ENCODE measurements at regions not wholly inside any gene's neighbourhood (a gene's known extent, or its start where the extent isn't known, plus 50 kb on each side); places are given as distances from the start of the nearest gene placed in this dataset.

- Histone ChIP-seq H3K9ac (ENCODE audit: low read depth, low read length, poor library complexity) (no peak overlapping the region), H3K4me1 (ENCODE audit: control insufficient read depth in 2 of 2, insufficient read depth in 1 of 2, low read depth in 1 of 2, low read length in 2 of 2) (no peaks in the 10 kb centered on the region), H2AFZ (ENCODE audit: low read length) (no peak overlapping the region), H3K9me3 (replicated peaks in 1 of 2; ENCODE audit: control insufficient read depth in 2 of 2, insufficient read depth in 1 of 2, low read depth in 1 of 2, low read length in 2 of 2) (peaks cover 0 to 5% of the 10 kb centered on the region in 2 donors), H2BK120ac (ENCODE audit: low read depth, low read length) (no peak overlapping the region), H3K18ac (ENCODE audit: low read length) (no peak overlapping the region), H3K4me2 (ENCODE audit: insufficient read depth, low read length, poor library complexity, severe bottlenecking) (no peak overlapping the region), H3K27me3 (ENCODE audit: control insufficient read depth in 3 of 3, insufficient read depth in 3 of 3, low read depth in 1 of 3, low read length in 3 of 3) (no peaks in the 10 kb centered on the region), H2BK15ac (ENCODE audit: low read length) (no peak overlapping the region), H3K27ac (replicated peaks; ENCODE audit: low read length) (no peak overlapping the region), H2BK5ac (ENCODE audit: low read length) (no peak overlapping the region), H2AK5ac (ENCODE audit: low read depth, low read length) (no peak overlapping the region), H4K91ac (ENCODE audit: low read depth, low read length, poor library complexity) (no peak overlapping the region), H3K14ac (ENCODE audit: low read length) (no peak overlapping the region), H2BK12ac (ENCODE audit: low read length) (no peak overlapping the region), H3K79me1 (ENCODE audit: low read depth, low read length) (no peaks in the 10 kb centered on the region), H3K23ac (ENCODE audit: low read depth, low read length, poor library complexity) (no peak overlapping the region), H4K8ac (ENCODE audit: low read depth, low read length) (no peak overlapping the region), H3K4me3 (ENCODE audit: low read length in 2 of 2) (no peak overlapping the region), H3K36me3 (replicated peaks in 1 of 2; ENCODE audit: control insufficient read depth in 2 of 2, insufficient read depth in 2 of 2, low read length in 2 of 2) (no peaks in the 10 kb centered on the region), H3K4ac (ENCODE audit: low read length) (no peak overlapping the region)
- DNase-seq (ENCODE audit: low spot score) = no peak
- no CpG with 5 or more reads among the region's 2 CpGs for WGBS, 2 donors (ENCODE audit: extremely low coverage in 2 of 2, insufficient read length in 2 of 2, insufficient replicate concordance in 1 of 2)
Observed at GRCh38 chr10:58990693-58991092, 185.8 kb upstream of the PHYHIPL start.

GRCh38 chr10:58991856-58992255 is 184.6 kb upstream of the PHYHIPL start:
- Histone ChIP-seq H3K27me3 (ENCODE audit: control insufficient read depth in 3 of 3, insufficient read depth in 3 of 3, low read depth in 1 of 3, low read length in 3 of 3) (no peaks in the 10 kb centered on the region), H4K8ac (ENCODE audit: low read depth, low read length) (no peak overlapping the region), H3K4ac (ENCODE audit: low read length) (no peak overlapping the region), H2BK15ac (ENCODE audit: low read length) (no peak overlapping the region), H4K91ac (ENCODE audit: low read depth, low read length, poor library complexity) (no peak overlapping the region), H3K36me3 (replicated peaks in 1 of 2; ENCODE audit: control insufficient read depth in 2 of 2, insufficient read depth in 2 of 2, low read length in 2 of 2) (no peaks in the 10 kb centered on the region), H2BK12ac (ENCODE audit: low read length) (no peak overlapping the region), H3K23ac (ENCODE audit: low read depth, low read length, poor library complexity) (no peak overlapping the region), H3K27ac (replicated peaks; ENCODE audit: low read length) (no peak overlapping the region), H3K4me1 (ENCODE audit: control insufficient read depth in 2 of 2, insufficient read depth in 1 of 2, low read depth in 1 of 2, low read length in 2 of 2) (no peaks in the 10 kb centered on the region), H3K9ac (ENCODE audit: low read depth, low read length, poor library complexity) (no peak overlapping the region), H2BK5ac (ENCODE audit: low read length) (no peak overlapping the region), H2AK5ac (ENCODE audit: low read depth, low read length) (no peak overlapping the region), H3K79me1 (ENCODE audit: low read depth, low read length) (no peaks in the 10 kb centered on the region), H2AFZ (ENCODE audit: low read length) (no peak overlapping the region), H3K14ac (ENCODE audit: low read length) (no peak overlapping the region), H3K9me3 (replicated peaks in 1 of 2; ENCODE audit: control insufficient read depth in 2 of 2, insufficient read depth in 1 of 2, low read depth in 1 of 2, low read length in 2 of 2) (peaks cover 0 to 5% of the 10 kb centered on the region in 2 donors), H3K4me2 (ENCODE audit: insufficient read depth, low read length, poor library complexity, severe bottlenecking) (no peak overlapping the region), H2BK120ac (ENCODE audit: low read depth, low read length) (no peak overlapping the region), H3K18ac (ENCODE audit: low read length) (no peak overlapping the region), H3K4me3 (ENCODE audit: low read length in 2 of 2) (no peak overlapping the region)
- DNase-seq (ENCODE audit: low spot score) = no peak

DNA sequence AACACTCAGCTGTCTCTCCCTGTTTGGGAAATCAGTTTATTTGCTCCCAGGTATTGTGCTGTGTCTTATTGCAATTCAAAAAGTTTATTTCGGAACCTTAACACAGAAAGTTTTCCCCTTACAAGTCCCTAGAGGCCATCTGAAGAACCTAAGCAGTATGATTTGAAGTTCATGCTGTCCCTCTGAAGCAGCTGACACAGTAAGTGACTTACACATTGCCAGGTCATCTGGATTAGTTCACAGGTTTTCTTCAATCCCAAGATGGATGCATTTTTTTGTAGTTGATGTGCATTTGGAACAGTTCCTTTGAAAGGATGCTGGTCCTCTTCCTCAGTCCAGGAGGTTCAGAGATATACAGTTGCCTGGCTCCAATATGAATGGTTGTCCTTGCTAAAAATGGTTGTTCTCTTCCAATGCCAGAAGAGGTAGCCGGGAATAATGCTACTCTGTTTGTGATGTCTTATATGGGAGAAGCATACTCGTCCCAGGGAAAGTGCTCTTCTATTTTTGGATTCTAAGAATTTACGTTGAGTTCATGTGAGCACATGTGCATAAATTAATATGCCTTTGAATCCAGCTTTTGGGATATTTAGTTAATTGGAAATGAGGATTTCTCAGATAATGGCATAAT is 183.5 kb upstream of the PHYHIPL start:
- no peak overlapping the region for H2BK12ac ChIP-seq (ENCODE audit: low read length)
- H3K4me2 ChIP-seq (ENCODE audit: insufficient read depth, low read length, poor library complexity, severe bottlenecking) = no peak overlapping the region
- no peak overlapping the region for H3K4me3 ChIP-seq (ENCODE audit: low read length in 2 of 2)
- H3K36me3 ChIP-seq (replicated peaks in 1 of 2; ENCODE audit: control insufficient read depth in 2 of 2, insufficient read depth in 2 of 2, low read length in 2 of 2) = no peaks in the 10 kb centered on the region
- peaks cover 0 to 5% of the 10 kb centered on the region in 2 donors for H3K9me3 ChIP-seq (replicated peaks in 1 of 2; ENCODE audit: control insufficient read depth in 2 of 2, insufficient read depth in 1 of 2, low read depth in 1 of 2, low read length in 2 of 2)
- no peak overlapping the region for H2BK5ac ChIP-seq (ENCODE audit: low read length)
- H2BK15ac ChIP-seq (ENCODE audit: low read length) = no peak overlapping the region
- no peak overlapping the region for H4K91ac ChIP-seq (ENCODE audit: low read depth, low read length, poor library complexity)
- H3K27ac ChIP-seq (replicated peaks; ENCODE audit: low read length) = no peak overlapping the region
- no peak for DNase-seq (ENCODE audit: low spot score)
- no peak overlapping the region for H3K23ac ChIP-seq (ENCODE audit: low read depth, low read length, poor library complexity)
- H3K79me1 ChIP-seq (ENCODE audit: low read depth, low read length) = no peaks in the 10 kb centered on the region
- H3K14ac ChIP-seq (ENCODE audit: low read length) = no peak overlapping the region
- no peak overlapping the region for H3K4ac ChIP-seq (ENCODE audit: low read length)
- no peaks in the 10 kb centered on the region for H3K27me3 ChIP-seq (ENCODE audit: control insufficient read depth in 3 of 3, insufficient read depth in 3 of 3, low read depth in 1 of 3, low read length in 3 of 3)
- H2BK120ac ChIP-seq (ENCODE audit: low read depth, low read length) = no peak overlapping the region
- no peaks in the 10 kb centered on the region for H3K4me1 ChIP-seq (ENCODE audit: control insufficient read depth in 2 of 2, insufficient read depth in 1 of 2, low read depth in 1 of 2, low read length in 2 of 2)
- H3K18ac ChIP-seq (ENCODE audit: low read length) = no peak overlapping the region
- H4K8ac ChIP-seq (ENCODE audit: low read depth, low read length) = no peak overlapping the region
- WGBS, 2 donors (ENCODE audit: extremely low coverage in 2 of 2, insufficient read length in 2 of 2, insufficient replicate concordance in 1 of 2) = no CpG with 5 or more reads among the region's 4 CpGs
- no peak overlapping the region for H2AFZ ChIP-seq (ENCODE audit: low read length)
- H2AK5ac ChIP-seq (ENCODE audit: low read depth, low read length) = no peak overlapping the region
- no peak overlapping the region for H3K9ac ChIP-seq (ENCODE audit: low read depth, low read length, poor library complexity)

DNA sequence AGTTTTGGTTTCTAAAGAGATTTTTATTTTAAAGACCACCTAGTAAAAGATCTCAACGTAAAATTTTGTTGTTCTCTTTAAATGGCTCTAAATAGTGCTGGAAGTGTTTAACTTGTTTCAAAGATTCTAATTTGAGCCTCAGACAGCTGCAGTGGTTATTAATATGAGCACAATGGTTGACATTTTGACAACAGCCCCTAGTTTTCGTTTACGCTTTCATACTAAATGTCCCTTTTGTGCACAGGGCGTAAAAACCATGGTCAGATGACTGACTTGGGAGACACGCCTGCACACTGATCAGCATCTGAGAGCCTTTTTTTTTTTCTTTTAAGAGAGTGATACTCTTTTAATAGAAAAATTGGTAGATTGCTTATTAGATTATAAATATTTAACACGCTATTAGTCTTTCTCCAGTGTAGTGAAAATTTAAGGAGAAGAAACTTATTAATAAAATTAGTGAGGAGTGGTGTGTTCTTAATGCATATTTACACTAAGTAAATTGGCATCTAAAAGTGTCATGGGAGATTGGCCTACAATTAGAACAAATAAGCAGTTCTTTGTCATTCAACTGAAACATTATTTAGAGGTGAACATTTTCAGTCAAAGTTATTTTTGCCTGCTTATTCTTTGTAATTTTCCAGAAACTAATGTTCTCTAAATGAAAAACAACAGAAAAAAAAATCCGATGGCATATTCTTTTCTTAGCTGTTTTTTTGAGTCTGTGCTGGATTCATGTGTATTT is 182.8 kb upstream of the PHYHIPL start:
- H3K14ac ChIP-seq (ENCODE audit: low read length) = no peak overlapping the region
- H3K4me3 ChIP-seq (ENCODE audit: low read length in 2 of 2) = no peak overlapping the region
- no peak overlapping the region for H2AK5ac ChIP-seq (ENCODE audit: low read depth, low read length)
- no peak overlapping the region for H2BK12ac ChIP-seq (ENCODE audit: low read length)
- no peaks in the 10 kb centered on the region for H3K36me3 ChIP-seq (replicated peaks in 1 of 2; ENCODE audit: control insufficient read depth in 2 of 2, insufficient read depth in 2 of 2, low read length in 2 of 2)
- no peaks in the 10 kb centered on the region for H3K27me3 ChIP-seq (ENCODE audit: control insufficient read depth in 3 of 3, insufficient read depth in 3 of 3, low read depth in 1 of 3, low read length in 3 of 3)
- no peak overlapping the region for H3K9ac ChIP-seq (ENCODE audit: low read depth, low read length, poor library complexity)
- no peak overlapping the region for H2BK120ac ChIP-seq (ENCODE audit: low read depth, low read length)
- H2AFZ ChIP-seq (ENCODE audit: low read length) = no peak overlapping the region
- H3K4me1 ChIP-seq (ENCODE audit: control insufficient read depth in 2 of 2, insufficient read depth in 1 of 2, low read depth in 1 of 2, low read length in 2 of 2) = no peaks in the 10 kb centered on the region
- H3K18ac ChIP-seq (ENCODE audit: low read length) = no peak overlapping the region
- no peak overlapping the region for H2BK5ac ChIP-seq (ENCODE audit: low read length)
- no peak overlapping the region for H3K4me2 ChIP-seq (ENCODE audit: insufficient read depth, low read length, poor library complexity, severe bottlenecking)
- H3K79me1 ChIP-seq (ENCODE audit: low read depth, low read length) = no peaks in the 10 kb centered on the region
- H3K4ac ChIP-seq (ENCODE audit: low read length) = no peak overlapping the region
- no CpG with 5 or more reads among the region's 7 CpGs for WGBS, 2 donors (ENCODE audit: extremely low coverage in 2 of 2, insufficient read length in 2 of 2, insufficient replicate concordance in 1 of 2)
- no peak overlapping the region for H2BK15ac ChIP-seq (ENCODE audit: low read length)
- H4K8ac ChIP-seq (ENCODE audit: low read depth, low read length) = no peak overlapping the region
- H4K91ac ChIP-seq (ENCODE audit: low read depth, low read length, poor library complexity) = no peak overlapping the region
- H3K27ac ChIP-seq (replicated peaks; ENCODE audit: low read length) = no peak overlapping the region
- H3K9me3 ChIP-seq (replicated peaks in 1 of 2; ENCODE audit: control insufficient read depth in 2 of 2, insufficient read depth in 1 of 2, low read depth in 1 of 2, low read length in 2 of 2) = peaks cover 0 to 5% of the 10 kb centered on the region in 2 donors
- DNase-seq (ENCODE audit: low spot score) = no peak
- H3K23ac ChIP-seq (ENCODE audit: low read depth, low read length, poor library complexity) = no peak overlapping the region
